Fibroblast of villous mesenchyme (primary cell): ENCODE measurements at regions not wholly inside any gene's neighbourhood (a gene's known extent, or its start where the extent isn't known, plus 50 kb on each side); places are given as distances from the start of the nearest gene placed in this dataset.

ENCODE experiments used
- DNase-seq: peaks from one replicate; pipeline ENCODE4 v3.0.0-alpha.2; 2010; ENCODE audit warnings: low read depth
- H3K4me3 ChIP-seq: 2 replicates; pipeline ENCODE4 v1.5.1; 2011; ENCODE audit warnings: low read depth, mild to moderate bottlenecking, low read length
- TF ChIP-seq, protein P1 (sequence below): IDR thresholded peaks from 2 replicates; pipeline ENCODE4 v1.5.1; 2012; ENCODE audit warnings: low read depth, mild to moderate bottlenecking, low read length; ENCODE audit not compliant: insufficient read depth

DNA sequence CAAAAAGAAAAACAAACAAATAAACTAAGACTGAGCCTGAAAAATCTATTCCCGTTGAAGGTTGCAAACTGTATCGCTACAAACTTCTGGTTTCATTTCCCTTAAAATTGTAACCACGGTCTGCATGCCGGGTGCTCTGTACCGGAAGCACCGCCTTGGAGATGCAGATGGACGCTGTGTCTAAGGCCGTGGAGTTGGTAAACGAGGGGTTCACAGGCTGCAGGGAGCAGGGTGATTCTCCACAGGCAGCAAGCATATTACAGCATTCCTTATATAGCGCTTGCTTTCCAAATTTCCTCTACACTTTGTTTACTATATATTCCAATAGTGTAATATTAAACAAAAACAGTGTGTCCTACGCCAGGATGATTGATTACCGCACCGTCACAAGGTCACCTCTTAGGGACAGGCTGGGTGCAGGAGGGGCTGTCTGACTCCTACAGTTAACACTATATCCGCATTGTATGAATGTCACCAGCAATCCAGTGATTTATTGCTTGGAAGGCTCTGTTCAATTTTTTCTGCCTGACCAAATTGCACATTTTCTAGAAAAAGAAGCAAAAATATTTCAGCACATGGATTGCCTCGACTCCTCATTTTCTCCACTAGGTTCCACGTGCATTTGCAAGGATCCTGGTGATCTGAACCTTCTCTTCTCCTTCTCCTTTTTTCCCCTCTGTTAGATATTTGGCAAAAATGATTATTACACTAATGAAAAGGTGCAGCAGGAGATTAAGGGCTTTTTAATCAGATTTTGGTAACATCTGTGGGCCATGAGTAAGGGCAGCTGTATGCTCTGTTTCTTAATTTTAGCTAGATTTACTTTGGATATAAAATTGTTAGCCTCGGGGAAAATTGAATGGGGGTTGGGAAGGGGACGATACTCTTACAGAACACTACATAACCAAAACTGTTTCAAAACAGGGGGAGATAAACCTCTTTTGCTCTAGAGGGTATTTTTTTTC, 325.8 kb upstream of the MGMT start:
- no peak overlapping the region for H3K4me3 ChIP-seq
- TF ChIP-seq, protein P1, sequence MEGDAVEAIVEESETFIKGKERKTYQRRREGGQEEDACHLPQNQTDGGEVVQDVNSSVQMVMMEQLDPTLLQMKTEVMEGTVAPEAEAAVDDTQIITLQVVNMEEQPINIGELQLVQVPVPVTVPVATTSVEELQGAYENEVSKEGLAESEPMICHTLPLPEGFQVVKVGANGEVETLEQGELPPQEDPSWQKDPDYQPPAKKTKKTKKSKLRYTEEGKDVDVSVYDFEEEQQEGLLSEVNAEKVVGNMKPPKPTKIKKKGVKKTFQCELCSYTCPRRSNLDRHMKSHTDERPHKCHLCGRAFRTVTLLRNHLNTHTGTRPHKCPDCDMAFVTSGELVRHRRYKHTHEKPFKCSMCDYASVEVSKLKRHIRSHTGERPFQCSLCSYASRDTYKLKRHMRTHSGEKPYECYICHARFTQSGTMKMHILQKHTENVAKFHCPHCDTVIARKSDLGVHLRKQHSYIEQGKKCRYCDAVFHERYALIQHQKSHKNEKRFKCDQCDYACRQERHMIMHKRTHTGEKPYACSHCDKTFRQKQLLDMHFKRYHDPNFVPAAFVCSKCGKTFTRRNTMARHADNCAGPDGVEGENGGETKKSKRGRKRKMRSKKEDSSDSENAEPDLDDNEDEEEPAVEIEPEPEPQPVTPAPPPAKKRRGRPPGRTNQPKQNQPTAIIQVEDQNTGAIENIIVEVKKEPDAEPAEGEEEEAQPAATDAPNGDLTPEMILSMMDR, result no peak
- DNase-seq, result no peak

DNA sequence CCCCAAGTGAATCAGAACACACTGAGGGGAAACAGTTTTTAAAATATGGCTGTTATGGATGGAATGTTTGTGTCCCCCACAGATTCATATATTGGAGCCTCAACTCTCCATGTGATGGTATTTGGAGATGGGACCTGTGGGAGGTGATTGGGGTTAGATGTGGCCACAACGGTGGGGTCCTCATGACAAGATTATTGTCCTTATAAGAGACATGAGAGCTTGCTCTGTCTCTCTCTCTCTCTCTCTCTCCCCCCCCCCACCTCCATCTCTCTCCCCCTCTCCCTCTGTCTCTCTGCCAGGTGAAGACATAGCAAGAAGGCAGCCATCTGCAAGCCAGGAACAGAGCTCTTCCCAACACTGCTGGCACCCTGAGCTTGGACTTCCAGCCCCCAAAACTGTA, 315.8 kb upstream of the MGMT start:
- no peak overlapping the region for H3K4me3 ChIP-seq
- TF ChIP-seq, protein P1, result no peak
- DNase-seq, result no peak

DNA sequence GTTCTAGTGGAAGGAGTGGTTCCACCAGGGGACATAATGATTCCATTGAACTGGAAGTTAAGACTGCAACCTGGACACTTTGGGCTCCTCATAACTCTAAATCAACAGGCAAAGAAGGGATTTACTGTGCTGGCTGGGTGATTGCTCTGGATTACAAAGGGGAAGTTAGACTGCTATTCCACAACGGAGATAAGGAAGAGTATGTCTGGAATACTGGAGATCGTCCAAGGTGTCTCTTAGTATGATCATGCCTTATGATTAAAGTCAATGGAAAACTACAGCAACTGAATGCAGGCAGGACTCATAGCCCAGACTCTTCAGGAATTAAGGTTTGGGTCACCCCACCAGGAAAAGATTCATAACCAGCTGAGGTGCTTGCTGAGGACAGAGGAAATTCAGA, 310.6 kb upstream of the MGMT start:
- TF ChIP-seq, protein P1, result no peak
- DNase-seq, result peak; percentile 1
- no peak overlapping the region for H3K4me3 ChIP-seq

DNA sequence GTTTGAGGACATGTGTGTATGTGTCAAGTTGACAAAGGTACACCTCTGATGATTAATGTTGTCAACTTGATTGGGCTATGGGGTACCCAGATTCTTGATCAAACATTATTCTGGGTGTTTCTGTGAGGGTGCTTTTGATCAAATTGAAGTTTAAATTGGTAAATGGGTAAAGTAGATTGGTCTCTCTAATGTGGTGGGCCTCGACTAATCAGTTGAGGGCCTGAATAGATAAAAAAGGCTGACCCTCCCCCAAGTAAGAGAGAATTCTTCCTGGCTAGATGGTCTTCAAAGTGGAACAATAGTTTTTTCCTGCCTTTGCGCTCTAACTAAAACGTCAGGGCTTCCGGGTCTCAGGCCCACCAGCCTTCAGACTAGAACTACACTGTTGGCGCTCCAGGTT, 309.9 kb upstream of the MGMT start:
- no peak overlapping the region for H3K4me3 ChIP-seq
- DNase-seq, result no peak
- TF ChIP-seq, protein P1, result no peak

DNA sequence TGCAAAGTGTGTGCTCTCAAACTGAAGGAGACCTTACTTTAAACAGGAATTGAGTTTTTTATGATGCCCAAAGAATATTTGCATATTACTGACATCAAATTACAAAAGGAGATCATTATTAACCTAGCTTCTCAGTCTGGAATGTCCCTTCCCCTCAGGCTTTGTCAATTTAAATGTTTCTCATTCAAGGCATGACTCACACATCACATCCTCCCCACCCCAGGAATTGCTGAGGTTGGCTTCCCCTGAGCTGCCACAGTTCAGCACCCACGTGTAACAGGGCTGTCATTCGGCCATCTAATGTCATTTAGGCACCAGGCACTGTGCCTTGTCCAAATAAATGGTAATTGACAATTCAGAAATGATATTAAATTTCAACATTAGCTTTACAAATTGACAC, 305.9 kb upstream of the MGMT start:
- TF ChIP-seq, protein P1, result no peak
- DNase-seq, result peak; percentile 13
- no peak overlapping the region for H3K4me3 ChIP-seq

DNA sequence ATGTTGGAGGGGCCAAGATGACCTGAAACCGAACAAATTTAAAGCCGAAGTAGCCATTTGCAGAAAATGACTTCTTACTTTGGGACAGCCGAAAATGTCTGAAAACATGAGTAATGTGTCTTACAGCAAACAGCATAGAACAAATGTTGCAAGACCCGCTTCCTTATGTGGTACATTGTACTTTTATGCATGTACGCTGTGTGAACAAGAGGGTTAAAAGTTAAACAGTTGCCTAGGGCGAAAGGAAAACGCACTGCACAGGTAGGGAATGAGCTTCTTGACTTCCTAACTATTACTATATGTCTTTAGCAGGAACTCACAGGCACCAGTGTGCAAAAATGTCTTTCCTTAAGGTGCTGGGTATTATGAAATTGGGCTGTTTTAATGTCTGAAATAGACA, 303.5 kb upstream of the MGMT start:
- TF ChIP-seq, protein P1, result no peak
- DNase-seq, result no peak
- H3K4me3 ChIP-seq, result no peak overlapping the region
